ENCODE measurements at regions not wholly inside any gene's neighbourhood (a gene's known extent, or its start where the extent isn't known, plus 50 kb on each side); places are given as distances from the start of the nearest gene placed in this dataset.

GRCh38 chr11:91790346-91791170 lies 434.1 kb upstream of the FAT3 start:
- DNase-seq (no peak), ATAC-seq (no peak)
- TF ChIP-seq CTCF (IDR thresholded peaks at IDR 0.05), result no peak
- Mint-ChIP-seq H3K9me3 (peaks cover 0 to 11% of the 10 kb centered on the region in 2 donors), H3K4me1 (no peaks in the 10 kb centered on the region), H3K36me3 (peaks cover 9% of the 10 kb centered on the region), H3K4me3 (no peak overlapping the region), H3K27ac (no peak overlapping the region), H3K27me3 (ENCODE audit: low read depth in 2 of 2) (no peaks in the 10 kb centered on the region)
- Histone ChIP-seq H3K9me3 (ENCODE audit: control insufficient read depth, insufficient read depth, low read length) (no peaks in the 10 kb centered on the region), H3K27me3 (ENCODE audit: control insufficient read depth, insufficient read depth, low read length) (no peaks in the 10 kb centered on the region), H3K27ac (ENCODE audit: low read length) (no peak overlapping the region), H3K4me1 (ENCODE audit: control insufficient read depth, insufficient read depth, low read length) (no peaks in the 10 kb centered on the region), H3K4me3 (ENCODE audit: low read length) (no peak overlapping the region), H3K36me3 (ENCODE audit: control insufficient read depth, insufficient read depth, low read length) (no peaks in the 10 kb centered on the region)
- intact Hi-C loops (cut with micrococcal nuclease), result no loop called here
- 77% methylated on average over 4 of the region's 6 CpGs for WGBS (ENCODE audit: insufficient coverage)

GRCh38 chr11:91788764-91789163 lies 435.9 kb upstream of the FAT3 start:
- Mint-ChIP-seq H3K9me3 (peaks cover 0 to 14% of the 10 kb centered on the region in 2 donors), H3K4me1 (no peaks in the 10 kb centered on the region), H3K27ac (no peak overlapping the region), H3K36me3 (peaks cover 11% of the 10 kb centered on the region), H3K4me3 (no peak overlapping the region), H3K27me3 (ENCODE audit: low read depth in 2 of 2) (no peaks in the 10 kb centered on the region)
- ATAC-seq (no peak), DNase-seq (no peak)
- Histone ChIP-seq H3K4me3 (ENCODE audit: low read length) (no peak overlapping the region), H3K27me3 (ENCODE audit: control insufficient read depth, insufficient read depth, low read length) (no peaks in the 10 kb centered on the region), H3K9me3 (ENCODE audit: control insufficient read depth, insufficient read depth, low read length) (no peaks in the 10 kb centered on the region), H3K36me3 (ENCODE audit: control insufficient read depth, insufficient read depth, low read length) (no peaks in the 10 kb centered on the region), H3K4me1 (ENCODE audit: control insufficient read depth, insufficient read depth, low read length) (no peaks in the 10 kb centered on the region), H3K27ac (ENCODE audit: low read length) (no peak overlapping the region)
- intact Hi-C loops (cut with micrococcal nuclease), result no loop called here
- TF ChIP-seq CTCF (IDR thresholded peaks at IDR 0.05), result no peak
- WGBS (ENCODE audit: insufficient coverage), result no CpG with 5 or more reads among the region's 1 CpG

GRCh38 chr11:91786097-91786496 lies 438.5 kb upstream of the FAT3 start:
- H3K9me3 ChIP-seq (ENCODE audit: control insufficient read depth, insufficient read depth, low read length), result no peaks in the 10 kb centered on the region
- H3K36me3 ChIP-seq (ENCODE audit: control insufficient read depth, insufficient read depth, low read length), result no peaks in the 10 kb centered on the region
- Mint-ChIP-seq H3K27me3 (ENCODE audit: low read depth in 2 of 2) (no peaks in the 10 kb centered on the region), H3K4me1 (no peaks in the 10 kb centered on the region), H3K27ac (no peak overlapping the region), H3K9me3 (peaks cover under 1 to 19% of the 10 kb centered on the region in 2 donors), H3K36me3 (peaks cover 16% of the 10 kb centered on the region), H3K4me3 (no peak overlapping the region)
- ATAC-seq, result no peak
- no peak for DNase-seq
- WGBS (ENCODE audit: insufficient coverage), result 67% methylated on average over 3 of the region's 4 CpGs
- no peaks in the 10 kb centered on the region for H3K27me3 ChIP-seq (ENCODE audit: control insufficient read depth, insufficient read depth, low read length)
- TF ChIP-seq CTCF (IDR thresholded peaks at IDR 0.05), result no peak
- no peak overlapping the region for H3K4me3 ChIP-seq (ENCODE audit: low read length)
- no peak overlapping the region for H3K27ac ChIP-seq (ENCODE audit: low read length)
- intact Hi-C loops (cut with micrococcal nuclease), result no loop called here
- no peaks in the 10 kb centered on the region for H3K4me1 ChIP-seq (ENCODE audit: control insufficient read depth, insufficient read depth, low read length)

- H3K27me3 Mint-ChIP-seq (ENCODE audit: low read depth in 2 of 2), result no peaks in the 10 kb centered on the region
- H3K4me3 ChIP-seq (ENCODE audit: low read length), result no peak overlapping the region
- H3K27ac ChIP-seq (ENCODE audit: low read length), result no peak overlapping the region
- DNase-seq, result no peak
- no peak overlapping the region for H3K27ac Mint-ChIP-seq
- intact Hi-C loops (cut with micrococcal nuclease), result no loop called here
- H3K4me1 ChIP-seq (ENCODE audit: control insufficient read depth, insufficient read depth, low read length), result no peaks in the 10 kb centered on the region
- TF ChIP-seq CTCF (IDR thresholded peaks at IDR 0.05), result no peak
- WGBS (ENCODE audit: insufficient coverage), result 86% methylated on average over 2 of the region's 2 CpGs
- no peak for ATAC-seq
- H3K36me3 ChIP-seq (ENCODE audit: control insufficient read depth, insufficient read depth, low read length), result no peaks in the 10 kb centered on the region
- H3K4me3 Mint-ChIP-seq, result no peak overlapping the region
- no peaks in the 10 kb centered on the region for H3K9me3 ChIP-seq (ENCODE audit: control insufficient read depth, insufficient read depth, low read length)
- H3K36me3 Mint-ChIP-seq, result peaks cover 16% of the 10 kb centered on the region
- H3K27me3 ChIP-seq (ENCODE audit: control insufficient read depth, insufficient read depth, low read length), result no peaks in the 10 kb centered on the region
- no peaks in the 10 kb centered on the region for H3K4me1 Mint-ChIP-seq
- H3K9me3 Mint-ChIP-seq, result peaks cover 2 to 16% of the 10 kb centered on the region in 2 donors
These were observed 441.4 kb upstream of the FAT3 start for GRCh38 chr11:91783173-91783572.

Measured in natural killer cell (primary cell).